ENCODE measurements at regions not wholly inside any gene's neighbourhood (a gene's known extent, or its start where the extent isn't known, plus 50 kb on each side); places are given as distances from the start of the nearest gene placed in this dataset.

GRCh38 chr18:29962579-29962978 is 1080.0 kb downstream of the DSC3 start:
- TF ChIP-seq POLR2A (IDR thresholded peaks at IDR 0.05) (no peak), CTCF (IDR thresholded peaks at IDR 0.05) (no peak)
- H3K27me3 ChIP-seq, result no peaks in the 10 kb centered on the region
- no peak for ATAC-seq
- H3K9me3 ChIP-seq, result no peaks in the 10 kb centered on the region
- intact Hi-C loops (cut with DNase I), result no loop called here
- no peaks in the 10 kb centered on the region for H3K4me1 ChIP-seq
- H3K4me3 ChIP-seq, result no peak overlapping the region
- WGBS, 2 donors, result 7 to 13% methylated on average over 3 of the region's 3 CpGs
- H3K27ac ChIP-seq, result no peak overlapping the region
- DNase-seq, result no peak
- no peaks in the 10 kb centered on the region for H3K36me3 ChIP-seq (replicated peaks in 1 of 2; ENCODE audit: insufficient read depth in 1 of 2, low read depth in 2 of 2)

DNA sequence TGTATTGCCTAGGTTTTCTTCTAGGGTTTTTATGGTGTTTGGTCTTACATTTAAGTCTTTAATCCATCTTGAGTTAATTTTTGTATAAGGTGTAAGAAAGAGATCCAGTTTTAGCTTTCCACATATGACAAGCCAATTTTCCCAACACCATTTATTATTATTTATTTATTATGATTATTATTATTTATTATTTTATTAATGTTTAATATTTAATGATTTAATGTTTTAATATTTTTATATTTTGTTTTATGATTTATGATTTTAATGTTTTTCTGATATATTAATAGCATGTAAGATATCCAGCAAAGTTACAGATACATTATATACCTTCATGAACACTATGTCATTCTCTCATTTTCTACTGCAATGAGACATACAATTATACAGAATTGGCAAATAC is 1082.0 kb downstream of the DSC3 start:
- intact Hi-C loops (cut with DNase I), result no loop called here
- TF ChIP-seq POLR2A (IDR thresholded peaks at IDR 0.05), result no peak
- no peak for TF ChIP-seq CTCF (IDR thresholded peaks at IDR 0.05)
- Histone ChIP-seq H3K9me3 (no peaks in the 10 kb centered on the region), H3K4me3 (no peak overlapping the region), H3K27me3 (no peaks in the 10 kb centered on the region), H3K36me3 (replicated peaks in 1 of 2; ENCODE audit: insufficient read depth in 1 of 2, low read depth in 2 of 2) (no peaks in the 10 kb centered on the region), H3K27ac (no peak overlapping the region), H3K4me1 (no peaks in the 10 kb centered on the region)
- DNase-seq (no peak), ATAC-seq (no peak)

- no peak overlapping the region for H3K27ac ChIP-seq
- H3K9me3 ChIP-seq, result no peaks in the 10 kb centered on the region
- DNase-seq (no peak), ATAC-seq (no peak)
- no peaks in the 10 kb centered on the region for H3K27me3 ChIP-seq
- 15 to 16% methylated on average over 1 of the region's 1 CpG for WGBS, 2 donors
- TF ChIP-seq POLR2A (IDR thresholded peaks at IDR 0.05) (no peak), CTCF (IDR thresholded peaks at IDR 0.05) (no peak)
- no peaks in the 10 kb centered on the region for H3K36me3 ChIP-seq (replicated peaks in 1 of 2; ENCODE audit: insufficient read depth in 1 of 2, low read depth in 2 of 2)
- intact Hi-C loops (cut with DNase I), result no loop called here
- no peaks in the 10 kb centered on the region for H3K4me1 ChIP-seq
- no peak overlapping the region for H3K4me3 ChIP-seq
Observed at GRCh38 chr18:29930231-29930630, 1112.3 kb downstream of the DSC3 start.

DNA sequence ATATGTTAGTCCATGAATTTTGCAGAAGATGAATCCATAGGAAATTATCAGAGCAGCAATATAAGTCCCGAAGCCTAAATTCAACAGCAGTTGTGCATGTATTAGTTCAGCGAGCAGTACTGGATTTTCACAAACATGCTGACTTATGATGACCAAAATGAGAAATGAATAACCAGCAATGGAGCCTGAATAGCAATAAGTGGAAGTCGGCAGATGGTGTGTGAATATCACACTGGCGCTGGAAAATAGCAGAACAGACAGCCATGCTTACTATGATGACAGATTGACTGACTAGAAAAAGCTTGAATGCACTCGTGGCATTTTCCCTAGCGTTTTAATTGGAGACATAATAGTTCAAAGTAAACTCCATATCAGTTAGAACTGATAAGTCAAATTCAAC is 1114.5 kb downstream of the DSC3 start:
- TF ChIP-seq POLR2A (IDR thresholded peaks at IDR 0.05) (no peak), CTCF (IDR thresholded peaks at IDR 0.05) (no peak)
- Histone ChIP-seq H3K4me3 (no peak overlapping the region), H3K36me3 (replicated peaks in 1 of 2; ENCODE audit: insufficient read depth in 1 of 2, low read depth in 2 of 2) (no peaks in the 10 kb centered on the region), H3K9me3 (no peaks in the 10 kb centered on the region), H3K4me1 (no peaks in the 10 kb centered on the region), H3K27me3 (no peaks in the 10 kb centered on the region), H3K27ac (no peak overlapping the region)
- no peak for DNase-seq
- 49 to 54% methylated on average over 6 of the region's 6 CpGs for WGBS, 2 donors
- intact Hi-C loops (cut with DNase I), result no loop called here
- no peak for ATAC-seq

GRCh38 chr18:29925566-29925965 is 1117.0 kb downstream of the DSC3 start:
- Histone ChIP-seq H3K27me3 (no peaks in the 10 kb centered on the region), H3K27ac (no peak overlapping the region), H3K4me1 (no peaks in the 10 kb centered on the region), H3K4me3 (no peak overlapping the region), H3K36me3 (replicated peaks in 1 of 2; ENCODE audit: insufficient read depth in 1 of 2, low read depth in 2 of 2) (no peaks in the 10 kb centered on the region), H3K9me3 (no peaks in the 10 kb centered on the region)
- TF ChIP-seq POLR2A (IDR thresholded peaks at IDR 0.05), result no peak
- TF ChIP-seq CTCF (IDR thresholded peaks at IDR 0.05), result no peak
- ATAC-seq (no peak), DNase-seq (no peak)
- 68 to 91% methylated on average over 1 of the region's 1 CpG for WGBS, 2 donors
- intact Hi-C loops (cut with DNase I), result no loop called here

All from body of pancreas (tissue), 4 donors.